HK-2 (cell line): ENCODE measurements at regions not wholly inside any gene's neighbourhood (a gene's known extent, or its start where the extent isn't known, plus 50 kb on each side); places are given as distances from the start of the nearest gene placed in this dataset.

Experiments used
- DNase-seq: peaks from one replicate; pipeline ENCODE4 v3.0.0-alpha.2; 2018; ENCODE audit not compliant: unreplicated experiment

- DNase-seq = no peak
Measured at GRCh38 chr1:55420026-55420425, 204.9 kb upstream of the USP24 start.

DNA sequence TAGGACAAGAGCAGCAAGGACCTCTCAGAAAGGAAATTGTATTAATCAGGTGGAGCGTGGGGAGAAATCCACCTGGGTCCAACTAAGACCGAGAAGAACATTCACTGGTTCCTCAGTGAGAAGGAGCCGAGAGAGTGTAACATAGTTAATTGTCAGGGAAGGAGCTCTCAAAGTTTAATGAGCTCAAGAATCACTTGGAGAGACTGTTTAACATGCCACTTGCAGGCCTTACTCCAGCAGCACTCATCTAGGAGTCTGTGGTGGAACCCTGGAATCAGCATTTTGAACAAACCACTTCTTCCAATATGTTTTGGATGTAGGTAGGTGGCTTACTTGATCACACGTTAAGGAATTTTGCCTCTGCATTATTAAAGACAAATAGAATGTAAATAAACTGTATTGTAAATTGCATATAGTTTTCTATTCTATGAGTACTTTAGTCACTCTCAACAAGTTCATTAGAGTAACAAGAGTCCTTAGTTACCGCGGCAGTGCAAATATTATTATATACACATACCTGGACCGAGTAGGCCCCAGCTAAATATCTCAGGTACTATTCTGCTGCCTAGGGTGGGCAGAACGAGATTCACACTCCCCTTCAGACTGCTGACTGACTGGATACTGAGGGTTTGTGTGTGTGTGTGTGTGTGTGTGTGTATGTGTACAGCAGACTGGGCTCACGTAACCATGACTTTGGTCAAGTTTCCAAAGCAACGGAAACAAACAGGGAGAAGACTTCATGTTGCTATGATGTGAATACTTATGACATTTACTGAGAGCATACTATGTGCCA, 203.2 kb upstream of the USP24 start:
- DNase-seq = no peak

DNA sequence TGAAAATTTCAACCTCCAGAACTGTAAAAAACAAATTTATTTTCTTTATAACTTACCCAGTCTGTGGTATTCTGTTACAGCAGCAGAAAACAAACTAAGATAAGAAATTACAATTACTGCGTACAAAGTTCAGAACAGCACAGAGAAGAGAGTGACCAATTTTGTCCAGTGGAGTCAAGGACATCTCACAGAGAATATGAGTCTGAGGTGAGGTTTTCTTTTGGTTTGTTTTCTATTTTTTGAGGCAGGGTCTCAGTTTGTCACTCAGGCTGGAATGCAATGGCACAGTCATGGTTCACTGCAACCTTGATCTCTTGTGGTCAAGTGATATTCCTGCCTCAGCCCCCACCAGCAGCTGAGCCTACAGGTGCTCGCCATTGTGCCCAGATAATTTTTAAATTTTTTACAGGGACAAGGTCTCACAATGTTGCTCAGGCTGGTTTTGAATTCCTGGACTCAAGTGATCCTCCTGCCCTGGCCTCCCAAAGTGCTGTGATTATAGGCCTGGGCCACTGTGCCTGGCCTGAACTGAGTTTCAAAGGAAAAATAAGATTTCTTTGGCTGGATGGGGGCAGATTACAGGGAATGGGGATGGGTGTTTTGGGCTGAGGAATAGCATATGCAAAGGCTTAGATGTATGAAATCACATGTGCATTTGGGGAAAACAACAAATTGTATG, 201.1 kb upstream of the USP24 start:
- no peak for DNase-seq

DNA sequence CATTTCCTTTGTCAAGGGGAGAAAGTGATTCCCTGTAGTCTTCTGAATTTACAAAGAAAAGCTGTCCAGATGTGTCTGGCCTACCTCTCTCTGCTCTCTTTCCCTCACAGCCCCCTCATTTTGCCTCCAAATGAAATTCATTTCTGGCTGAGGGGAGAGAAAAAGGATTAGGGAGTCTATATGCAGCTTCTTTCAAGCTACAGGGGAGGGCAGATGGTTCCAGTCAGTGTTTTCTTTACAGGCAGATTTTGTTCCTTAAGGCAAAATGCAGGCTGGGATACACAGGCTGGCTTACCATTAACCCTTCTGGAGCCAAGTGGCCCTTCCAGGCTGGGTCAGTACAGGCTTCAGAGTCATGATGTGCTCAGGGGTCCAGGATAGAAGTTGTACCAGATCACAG, 198.1 kb upstream of the USP24 start:
- DNase-seq = no peak

DNA sequence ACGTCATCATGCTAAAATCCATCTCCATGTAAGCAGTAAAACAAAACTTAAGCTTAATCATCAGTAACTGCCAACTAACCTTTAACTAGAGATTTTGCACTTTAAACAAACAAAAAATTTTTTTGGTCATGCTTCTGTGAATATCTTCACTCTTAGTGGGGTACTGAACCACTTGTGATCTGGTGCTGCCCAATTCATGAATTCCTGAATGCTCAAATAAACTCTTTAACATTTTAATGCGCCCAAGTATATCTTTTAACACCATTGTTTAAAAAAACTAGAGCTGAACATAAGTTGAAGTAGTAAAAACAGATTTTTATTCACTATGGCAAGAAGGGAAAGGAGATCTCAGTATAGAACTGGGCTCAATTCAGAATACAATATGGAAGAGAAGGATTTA, 196.9 kb upstream of the USP24 start:
- DNase-seq = no peak

- no peak for DNase-seq
Measured at GRCh38 chr1:55402671-55403464, 187.7 kb upstream of the USP24 start.

DNA sequence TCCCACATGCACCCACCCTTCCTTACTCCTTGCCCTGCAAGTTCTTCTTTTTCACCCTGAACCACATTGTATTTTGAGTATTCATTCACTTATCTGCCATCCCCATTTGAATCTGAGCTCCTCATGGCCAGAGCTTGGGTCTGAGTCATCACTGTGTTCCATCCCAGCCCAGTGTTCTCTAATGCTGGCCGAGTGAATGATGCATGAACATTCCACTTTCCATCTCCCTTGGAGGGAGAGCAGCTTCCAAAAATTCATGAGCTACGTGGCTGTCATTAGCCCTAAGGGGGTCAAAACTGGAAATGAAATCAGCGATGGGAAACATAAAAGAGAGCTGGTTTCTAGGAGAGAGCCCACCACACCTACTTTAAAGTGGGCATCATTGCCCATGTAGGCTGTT, 187.0 kb upstream of the USP24 start:
- no peak for DNase-seq

- DNase-seq = no peak
Measured at GRCh38 chr1:55400508-55400907, 185.3 kb upstream of the USP24 start.

DNA sequence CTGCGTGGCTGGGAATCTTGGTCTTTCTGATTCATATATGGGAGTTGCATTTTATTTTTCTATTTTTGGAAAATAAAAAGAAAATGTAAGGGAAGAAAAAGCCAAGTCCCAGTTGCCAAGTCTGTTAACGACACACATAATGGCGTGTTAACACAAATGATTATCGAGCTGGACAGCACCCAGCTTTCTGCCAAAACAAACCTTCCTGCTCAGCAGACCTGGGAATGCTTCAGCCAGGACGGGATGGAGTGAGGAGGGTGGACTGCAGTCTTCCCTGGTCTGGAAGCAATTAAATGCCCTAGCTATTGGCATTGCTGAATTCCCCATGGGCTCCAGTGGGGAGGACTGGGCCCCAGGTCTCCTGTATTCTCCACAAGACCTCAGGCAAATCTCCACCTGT, 184.2 kb upstream of the USP24 start:
- no peak for DNase-seq

- DNase-seq = no peak
Measured at GRCh38 chr1:55396381-55396891, 181.3 kb upstream of the USP24 start.

- DNase-seq = no peak
Measured at GRCh38 chr1:55388960-55389359, 173.8 kb upstream of the USP24 start.

DNA sequence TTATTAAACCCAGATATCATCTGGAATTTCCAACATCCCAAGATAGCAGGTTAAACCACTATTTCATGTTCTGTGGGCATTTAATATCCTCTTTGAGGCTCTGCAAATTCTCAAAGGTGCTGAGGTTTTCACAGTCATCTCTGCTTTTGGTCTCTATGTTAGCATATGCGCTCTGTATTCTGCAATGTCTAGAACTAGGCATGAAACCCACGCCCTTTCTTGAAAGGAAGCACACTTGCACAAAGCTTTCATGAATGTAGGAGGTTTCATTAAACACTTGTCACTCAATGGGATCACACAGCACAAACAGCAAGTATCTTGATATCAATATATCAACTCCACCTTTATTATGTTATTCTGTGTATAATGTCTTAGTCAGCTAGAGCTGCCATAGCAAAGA, 172.0 kb upstream of the USP24 start:
- DNase-seq = no peak

DNA sequence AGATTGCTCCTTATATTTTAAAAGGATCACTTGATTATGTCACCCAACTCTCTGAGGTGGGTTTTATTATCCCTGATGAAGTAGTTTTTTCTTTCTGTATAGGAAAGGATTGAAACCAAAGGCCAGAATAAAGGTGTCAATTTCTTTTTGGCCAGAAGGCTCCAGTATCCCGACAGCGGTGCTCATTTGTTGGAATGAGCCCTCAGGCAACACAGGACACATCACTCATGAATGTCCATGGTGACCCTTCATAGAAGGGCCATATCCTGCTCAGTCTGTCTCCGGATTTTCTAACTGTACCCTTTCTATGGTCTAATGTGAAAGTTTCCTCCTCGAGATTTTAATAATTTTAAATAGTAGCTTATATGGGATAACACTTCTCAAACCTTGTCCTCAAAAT, 171.3 kb upstream of the USP24 start:
- no peak for DNase-seq

GRCh38 chr1:55385402-55386018, 170.3 kb upstream of the USP24 start:
- DNase-seq = no peak

- no peak for DNase-seq
Measured at GRCh38 chr1:55384637-55385036, 169.5 kb upstream of the USP24 start.

- DNase-seq = no peak
Measured at GRCh38 chr1:55382806-55383305, 167.7 kb upstream of the USP24 start.

DNA sequence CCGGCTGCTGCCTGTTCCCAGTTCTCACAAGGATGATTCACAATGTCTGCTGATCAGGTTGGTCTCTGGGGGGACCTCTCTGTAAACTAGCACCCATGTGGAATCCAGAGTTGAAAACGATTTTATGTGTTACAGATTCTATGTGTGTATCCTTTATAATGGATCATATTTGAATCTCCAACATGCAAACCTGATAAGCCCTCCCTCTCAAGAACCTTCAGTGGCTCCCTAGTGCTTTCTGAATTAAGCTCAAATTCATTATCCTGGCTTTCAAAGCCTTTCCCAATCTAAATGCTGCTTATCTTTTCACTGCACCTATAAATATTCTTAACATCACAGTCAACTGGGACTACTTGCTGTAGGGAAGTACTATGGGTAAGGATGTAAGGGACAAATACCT, 166.8 kb upstream of the USP24 start:
- DNase-seq = no peak

DNA sequence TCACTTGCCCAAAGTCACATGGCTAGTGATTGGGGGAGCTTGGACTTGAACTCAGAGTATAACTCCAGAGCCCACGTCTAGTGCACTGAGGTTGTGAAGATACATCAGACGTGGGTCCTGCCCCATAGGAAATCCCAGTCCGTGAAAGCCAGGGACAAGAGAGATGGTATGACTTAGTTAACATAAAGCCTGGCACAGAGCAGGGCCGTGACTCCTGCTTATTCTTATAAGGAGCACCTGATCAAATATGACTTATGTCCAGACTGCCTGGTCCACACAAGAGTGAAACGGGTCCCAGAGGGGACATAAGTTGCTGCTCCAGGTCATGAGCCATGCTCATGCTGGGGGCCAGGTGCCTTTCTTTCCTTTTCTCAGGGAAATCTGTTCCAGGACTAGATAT, 166.3 kb upstream of the USP24 start:
- no peak for DNase-seq

- DNase-seq = no peak
Measured at GRCh38 chr1:55380355-55380970, 165.3 kb upstream of the USP24 start.

- DNase-seq = peak; percentile 15
Measured at GRCh38 chr1:55378582-55378981, 163.4 kb upstream of the USP24 start.

- DNase-seq = no peak
Measured at GRCh38 chr1:55376897-55377296, 161.7 kb upstream of the USP24 start.
